ENCODE measurements at regions not wholly inside any gene's neighbourhood (a gene's known extent, or its start where the extent isn't known, plus 50 kb on each side); places are given as distances from the start of the nearest gene placed in this dataset.

GRCh38 chr12:91920741-91921140 is 224.9 kb downstream of the BTG1 start:
- DNase-seq (ENCODE audit: low read depth), result no peak

DNA sequence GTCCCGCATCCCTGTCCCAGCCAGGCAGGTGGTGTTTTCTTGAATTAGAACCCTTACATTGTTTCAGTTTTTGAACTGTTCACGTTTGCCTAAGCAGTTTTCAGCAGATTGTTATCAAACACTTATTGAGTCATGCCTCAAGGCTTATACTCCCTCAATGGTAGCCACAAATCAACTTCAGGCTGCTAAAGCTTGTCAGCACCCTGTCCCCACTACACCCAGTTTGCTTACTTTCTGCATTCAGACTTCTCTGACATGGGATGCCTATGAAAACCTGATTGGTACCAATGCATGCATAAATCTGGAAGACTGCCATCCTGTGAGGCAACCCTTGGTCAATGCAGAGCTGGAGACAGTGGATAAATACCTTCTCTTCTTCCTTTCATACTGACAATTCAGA is 225.4 kb downstream of the BTG1 start:
- no peak for DNase-seq (ENCODE audit: low read depth)

GRCh38 chr12:91918431-91918830 is 227.2 kb downstream of the BTG1 start:
- DNase-seq (ENCODE audit: low read depth), result no peak

DNA sequence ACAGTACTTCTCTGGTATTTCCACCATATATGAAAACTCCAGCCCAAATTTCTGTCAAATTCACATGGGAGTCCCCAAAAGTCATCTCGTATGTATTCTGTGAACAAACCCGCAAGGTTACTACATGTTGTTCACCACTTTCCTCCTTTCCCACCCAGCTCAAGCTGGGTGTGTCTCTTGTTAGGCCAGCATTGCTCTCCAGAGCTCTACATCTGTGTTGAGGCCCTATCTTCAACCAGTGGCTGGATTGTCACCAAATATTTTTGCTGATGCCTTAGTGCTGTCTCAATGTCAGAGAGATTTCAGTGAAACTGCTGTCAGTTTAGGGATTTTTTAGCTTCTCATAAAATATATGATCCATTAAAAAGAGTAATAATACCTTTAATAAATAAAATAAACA is 230.9 kb downstream of the BTG1 start:
- no peak for DNase-seq (ENCODE audit: low read depth)

GRCh38 chr12:91913651-91914050 is 232.0 kb downstream of the BTG1 start:
- DNase-seq (ENCODE audit: low read depth), result no peak

DNA sequence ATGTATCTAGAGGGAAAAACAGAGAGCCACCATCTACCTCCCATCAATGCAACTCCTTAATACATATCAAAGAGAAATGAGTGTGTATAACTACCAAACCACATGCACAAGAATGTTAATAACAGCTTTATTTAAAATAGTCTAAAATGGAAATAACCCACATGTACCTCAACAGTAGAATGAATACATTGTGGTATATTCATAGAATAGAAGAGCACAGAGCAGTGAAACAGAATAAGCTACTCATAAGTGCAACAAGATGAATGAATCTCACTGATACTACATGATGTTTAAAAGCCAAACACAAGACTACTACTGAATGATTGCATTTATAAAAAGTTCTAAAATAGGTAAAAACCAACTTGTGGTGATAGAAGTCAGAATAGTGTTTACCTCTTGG is 232.5 kb downstream of the BTG1 start:
- no peak for DNase-seq (ENCODE audit: low read depth)

DNA sequence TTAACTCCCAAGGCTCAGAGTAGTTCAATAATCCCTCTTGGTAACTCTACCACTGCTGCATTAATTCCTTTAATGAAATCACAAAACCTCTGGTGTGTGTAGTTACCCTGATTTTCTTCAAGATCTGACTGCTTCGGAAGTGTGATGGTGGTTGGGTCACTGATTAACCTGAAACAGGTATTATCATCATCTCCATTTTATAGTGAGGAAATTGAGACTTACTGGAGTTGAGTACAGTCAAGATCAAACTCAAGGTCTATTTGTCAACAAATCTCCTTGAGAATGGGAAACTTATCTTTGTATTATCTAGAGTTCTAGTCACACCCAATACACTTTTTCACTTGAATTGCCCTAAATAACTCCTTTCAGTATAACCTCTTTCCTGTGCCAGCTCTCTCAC is 233.5 kb downstream of the BTG1 start:
- no peak for DNase-seq (ENCODE audit: low read depth)

GRCh38 chr12:91910871-91911388 is 234.7 kb downstream of the BTG1 start:
- no peak for DNase-seq (ENCODE audit: low read depth)

DNA sequence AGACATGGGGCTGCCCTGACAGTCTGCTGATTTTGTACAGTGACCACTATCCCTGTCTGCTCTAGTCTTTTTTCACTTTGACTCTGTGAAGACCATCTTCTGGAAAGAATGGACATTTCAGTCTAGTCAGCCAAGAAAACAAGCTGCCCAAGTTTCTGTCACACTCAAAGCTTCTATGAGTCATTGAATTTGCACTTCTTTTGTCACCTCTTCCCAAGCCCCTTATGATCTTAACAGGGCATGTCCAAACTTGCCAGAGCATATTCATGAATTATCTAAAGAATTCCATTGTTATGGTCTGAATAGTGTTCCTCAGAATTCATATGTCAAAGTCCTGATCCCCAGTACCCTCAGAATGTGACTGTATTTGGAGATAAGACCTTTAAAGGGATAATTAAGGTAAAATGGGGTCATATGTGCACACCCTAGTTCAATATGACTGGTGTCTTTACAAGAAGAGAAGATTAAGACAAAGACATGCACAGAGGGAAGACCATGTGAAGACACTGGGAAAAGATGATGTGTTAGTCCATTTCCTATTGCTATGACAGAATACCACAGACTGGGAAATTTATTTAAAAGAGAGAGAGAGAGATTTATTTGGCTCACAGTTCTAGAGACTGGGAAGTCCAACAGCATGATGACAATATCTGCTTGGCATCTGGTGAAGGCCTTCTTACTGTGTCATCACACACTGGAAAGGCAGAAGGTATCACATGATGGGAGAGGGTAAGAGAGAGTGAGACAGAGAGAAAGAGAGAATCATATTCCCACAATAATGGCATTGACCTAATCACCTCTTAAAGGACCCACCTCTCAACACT is 242.6 kb downstream of the BTG1 start:
- DNase-seq (ENCODE audit: low read depth), result no peak

DNA sequence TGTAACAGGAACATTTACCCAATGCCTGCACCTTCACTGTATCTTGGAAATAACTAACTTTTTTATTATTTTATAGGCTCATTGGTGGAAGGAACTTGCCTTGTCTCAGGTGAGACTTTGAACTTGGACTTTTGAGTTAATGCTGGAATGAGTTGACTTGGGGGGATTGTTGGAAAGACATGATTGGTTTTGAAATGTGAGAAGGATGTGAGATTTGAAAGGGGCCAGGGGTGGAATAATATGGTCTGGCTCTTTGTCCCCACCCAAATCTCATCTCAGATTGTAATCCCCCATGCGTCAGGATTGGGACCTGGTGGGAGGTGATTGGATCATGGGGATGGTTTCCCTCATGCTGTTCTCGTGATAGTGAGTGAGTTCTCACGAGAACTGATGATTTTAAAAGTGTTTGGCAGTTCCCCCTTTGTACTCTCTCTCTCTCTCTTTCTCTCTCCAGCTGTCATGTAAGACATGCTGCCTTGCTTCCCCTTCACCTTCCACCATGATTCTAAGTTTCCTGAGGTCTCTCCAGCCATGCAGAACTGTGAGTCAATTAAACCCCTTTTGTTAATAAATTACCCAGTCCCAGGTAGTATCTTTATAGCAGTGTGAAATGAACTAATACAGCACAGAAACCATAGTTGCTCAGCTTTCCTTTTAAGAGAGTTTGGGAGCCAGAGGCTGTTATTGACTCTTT is 244.1 kb downstream of the BTG1 start:
- DNase-seq (ENCODE audit: low read depth), result no peak

DNA sequence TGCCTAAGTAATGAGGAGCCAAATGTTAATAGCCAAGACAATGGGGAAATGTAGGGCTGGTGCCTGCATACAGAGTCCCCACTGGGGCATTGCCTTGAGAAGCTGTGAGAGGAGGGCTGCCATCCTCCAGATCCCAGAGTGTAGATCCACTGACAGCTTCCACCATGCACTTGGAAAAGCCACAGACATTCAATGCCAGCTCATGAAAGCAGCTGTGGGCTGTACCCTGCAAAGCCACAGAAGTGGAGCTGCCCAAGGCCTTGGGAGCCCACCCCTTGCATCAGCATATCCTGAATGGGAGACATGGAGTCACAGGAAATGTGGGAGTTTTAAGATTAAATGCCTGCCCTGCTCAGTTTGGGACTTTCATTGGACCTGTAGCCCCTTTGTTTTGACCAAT is 244.7 kb downstream of the BTG1 start:
- DNase-seq (ENCODE audit: low read depth), result no peak

DNA sequence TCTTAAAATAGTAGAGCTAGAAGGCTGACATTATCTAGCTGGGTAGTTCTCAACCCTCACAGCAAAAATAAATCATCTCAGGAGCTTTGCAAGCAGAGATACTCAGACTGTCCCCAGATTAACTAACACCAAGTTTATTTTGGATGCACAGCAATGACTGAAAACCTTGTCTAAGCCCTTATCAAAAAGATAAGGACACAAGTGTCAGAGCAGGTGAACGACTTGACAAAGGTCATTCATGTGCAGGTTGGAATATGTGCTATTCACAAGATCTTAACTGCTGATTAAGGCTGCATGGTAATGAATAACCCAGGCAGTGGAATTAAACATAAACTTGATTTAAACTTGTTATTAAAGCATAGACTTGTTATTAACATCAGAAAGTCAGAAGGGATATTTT is 246.6 kb downstream of the BTG1 start:
- DNase-seq (ENCODE audit: low read depth), result no peak

GRCh38 chr12:91897025-91897515 is 248.6 kb downstream of the BTG1 start:
- DNase-seq (ENCODE audit: low read depth), result no peak

GRCh38 chr12:91896286-91897024 is 249.2 kb downstream of the BTG1 start:
- DNase-seq (ENCODE audit: low read depth), result no peak

DNA sequence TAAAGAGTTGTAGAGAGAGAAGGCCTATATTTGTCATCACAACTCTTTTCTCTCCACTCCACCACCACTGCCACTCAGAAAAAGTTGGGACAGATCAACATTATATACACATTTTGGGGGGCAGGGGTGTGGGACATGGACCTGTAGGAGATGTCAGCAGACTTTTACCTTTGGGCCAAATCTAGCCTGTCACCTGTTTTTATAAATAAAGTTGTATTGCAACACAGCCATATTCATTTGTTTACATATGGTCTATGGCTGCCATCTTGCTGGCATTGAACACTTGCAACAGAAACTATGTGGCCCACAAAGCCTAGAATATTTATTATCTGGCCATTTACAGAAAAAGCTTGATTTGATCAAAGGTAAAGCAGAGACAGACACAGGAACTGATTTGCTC is 250.7 kb downstream of the BTG1 start:
- no peak for DNase-seq (ENCODE audit: low read depth)

GRCh38 chr12:91893476-91893875 is 252.2 kb downstream of the BTG1 start:
- no peak for DNase-seq (ENCODE audit: low read depth)

DNA sequence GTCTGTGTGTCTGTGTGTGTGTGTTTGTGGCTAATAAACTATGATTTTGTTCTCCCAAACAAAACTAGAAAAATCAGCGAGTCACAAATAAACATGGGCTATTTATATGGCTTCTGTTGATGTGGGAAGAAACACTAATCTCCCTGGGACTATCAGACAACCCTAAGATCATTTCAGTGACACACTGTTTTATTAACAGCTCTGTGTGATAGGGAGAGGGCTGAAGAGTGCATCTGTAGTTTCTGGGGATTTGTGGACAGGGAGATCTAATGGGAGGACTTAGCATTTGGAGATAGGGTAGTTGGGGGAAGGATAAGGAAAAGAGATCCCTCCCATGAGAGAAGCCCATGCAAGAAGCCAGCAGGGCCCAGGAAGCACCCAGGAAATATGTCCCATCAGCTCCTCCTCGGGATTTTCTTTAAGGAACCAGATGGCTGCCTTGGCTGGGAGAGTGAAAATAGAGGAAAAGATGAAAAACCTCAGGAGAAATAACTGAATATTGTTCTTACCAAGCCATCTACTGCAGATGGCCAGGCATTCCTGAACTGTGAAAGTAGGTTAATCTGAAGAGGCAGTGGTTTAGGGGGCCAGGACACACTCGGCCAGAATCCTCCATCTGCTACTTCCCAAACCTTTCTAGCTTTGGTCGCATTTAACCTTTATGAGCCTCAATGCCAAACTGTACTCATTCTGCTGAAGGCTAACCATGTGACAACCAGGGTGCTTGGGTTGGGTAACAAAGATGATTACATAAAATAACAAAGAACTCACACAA is 253.4 kb downstream of the BTG1 start:
- DNase-seq (ENCODE audit: low read depth), result no peak

- no peak for DNase-seq (ENCODE audit: low read depth)
These were observed 254.9 kb downstream of the BTG1 start for GRCh38 chr12:91890742-91891141.

DNA sequence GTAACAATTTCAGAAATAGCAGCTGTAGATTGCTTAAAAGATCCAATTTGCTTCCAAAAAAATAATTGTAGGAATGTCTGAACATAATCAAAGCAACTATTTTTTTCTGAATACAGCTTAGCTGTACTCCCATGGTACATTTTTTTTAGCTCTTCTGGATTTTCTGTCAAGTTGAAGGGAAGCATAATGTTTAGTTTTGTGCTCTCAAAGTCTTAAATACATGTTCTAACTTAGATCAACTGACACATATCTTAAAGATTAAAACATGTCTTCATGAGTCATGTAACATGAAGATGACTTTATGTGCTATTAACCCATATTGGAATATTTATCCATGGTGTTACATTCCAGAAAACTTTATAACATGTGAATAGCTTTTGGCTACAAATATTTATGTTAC is 255.7 kb downstream of the BTG1 start:
- DNase-seq (ENCODE audit: low read depth), result no peak

DNA sequence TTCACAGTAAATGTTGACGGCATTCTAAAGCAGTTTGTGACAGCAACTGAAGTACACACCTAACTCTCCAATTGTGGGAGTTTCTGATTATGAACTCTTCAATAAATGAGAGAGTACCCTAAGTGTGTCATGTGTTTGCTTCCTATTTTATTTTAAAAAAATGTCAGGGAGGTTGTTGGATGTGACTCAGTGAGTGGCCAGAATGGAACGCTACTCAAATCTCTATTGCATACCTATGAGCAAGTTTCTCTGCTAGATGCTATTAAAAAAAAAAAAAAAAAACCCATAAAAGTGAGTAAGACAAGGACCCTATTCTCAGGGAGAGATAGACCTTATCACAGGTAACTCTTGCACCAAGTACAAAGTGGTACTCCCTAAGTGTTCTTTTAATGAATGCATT is 256.6 kb downstream of the BTG1 start:
- DNase-seq (ENCODE audit: low read depth), result no peak

GRCh38 chr12:91887957-91888356 is 257.7 kb downstream of the BTG1 start:
- DNase-seq (ENCODE audit: low read depth), result no peak

All from activated T-helper 1 cell treated with Interleukin-2 at 50 U/mL for 16 hours (primary cell).